OCI-LY3 (cell line): ENCODE measurements at regions not wholly inside any gene's neighbourhood (a gene's known extent, or its start where the extent isn't known, plus 50 kb on each side); places are given as distances from the start of the nearest gene placed in this dataset.

Experiments used
- H2AFZ ChIP-seq: fragments of 200-600, 300-600 bp; shearing (Covaris generic); 2 replicates; pipeline ENCODE4 v1.6.0; 2014; ENCODE audit warnings: antibody characterized with exemption, low read depth, low read length
- H3K27ac ChIP-seq: fragments of 200-600, 300-600 bp; sonication (generic); 2 replicates; pipeline ENCODE4 v1.5.1; 2014; ENCODE audit warnings: mild to moderate bottlenecking, low read length, moderate library complexity, mixed read lengths
- H3K27me3 ChIP-seq: fragments of 200-600, 300-600 bp; sonication (generic); 2 replicates; pipeline ENCODE4 v1.6.1; 2014; ENCODE audit warnings: low read depth, low read length, mixed read lengths
- H3K36me3 ChIP-seq: fragments of 200-600, 300-600 bp; sonication (generic); replicated peaks from 2 replicates; pipeline ENCODE3; 2014; ENCODE audit warnings: low read depth, low read length, mixed read lengths
- H3K4me1 ChIP-seq: fragments of 300-600, 200-600 bp; sonication (generic); 2 replicates; pipeline ENCODE4 v1.6.1; 2014; ENCODE audit warnings: low read length, mixed read lengths
- H3K4me2 ChIP-seq: fragments of 200-600, 300-600 bp; sonication (generic); 2 replicates; pipeline ENCODE4 v1.6.1; 2014; ENCODE audit warnings: low read length, mixed read lengths
- H3K4me3 ChIP-seq: fragments of 300-600, 200-600 bp; sonication (generic); 2 replicates; pipeline ENCODE4 v1.5.1; 2014; ENCODE audit warnings: antibody characterized with exemption, mild to moderate bottlenecking, low read length, moderate library complexity
- H3K79me2 ChIP-seq: fragments of 300-600, 200-600 bp; shearing (Covaris generic); 2 replicates; pipeline ENCODE4 v1.6.1; 2014; ENCODE audit warnings: mild to moderate bottlenecking, low read length, mixed read lengths
- H3K9ac ChIP-seq: fragments of 300-600, 200-600 bp; shearing (Covaris generic); 2 replicates; pipeline ENCODE4 v1.6.0; 2014; ENCODE audit warnings: mild to moderate bottlenecking, low read length, moderate library complexity
- H3K9me3 ChIP-seq: fragments of 200-600, 300-600 bp; shearing (Covaris generic); 2 replicates; pipeline ENCODE4 v1.6.1; 2014; ENCODE audit warnings: low read length, mixed read lengths; ENCODE audit not compliant: insufficient read depth
- H4K20me1 ChIP-seq: fragments of 200-600, 300-600 bp; sonication (generic); 2 replicates; pipeline ENCODE4 v1.6.1; 2016; ENCODE audit warnings: low read length, mixed read lengths; ENCODE audit not compliant: insufficient read depth
- CTCF ChIP-seq: fragments of 200-600, 300-600 bp; sonication (generic); IDR thresholded peaks from 2 replicates; pipeline ENCODE4 v1.5.1; 2014; ENCODE audit warnings: antibody characterized with exemption, low read length, low read depth
- EZH2phosphoT487 ChIP-seq: fragments of 200-600 bp; shearing (Covaris generic); IDR thresholded peaks from 2 replicates; pipeline ENCODE4 v1.6.1; 2018; ENCODE audit warnings: antibody characterized with exemption, mixed run types, low read depth

- Histone ChIP-seq H3K79me2 (no peaks in the 10 kb centered on the region), H3K9ac (no peak overlapping the region), H3K9me3 (no peaks in the 10 kb centered on the region), H3K4me1 (no peaks in the 10 kb centered on the region), H2AFZ (no peak overlapping the region), H3K27ac (no peak overlapping the region), H3K27me3 (no peaks in the 10 kb centered on the region), H4K20me1 (no peaks in the 10 kb centered on the region), H3K4me2 (no peak overlapping the region), H3K36me3 (no peaks in the 10 kb centered on the region), H3K4me3 (no peak overlapping the region)
- TF ChIP-seq CTCF (no peak), EZH2phosphoT487 (no peak)
These were observed 329.6 kb upstream of the ID2 start for GRCh38 chr2:8352296-8352695.

GRCh38 chr2:8352989-8353388 lies 328.9 kb upstream of the ID2 start:
- TF ChIP-seq CTCF (no peak), EZH2phosphoT487 (no peak)
- Histone ChIP-seq H3K27ac (no peak overlapping the region), H3K4me3 (no peak overlapping the region), H2AFZ (no peak overlapping the region), H3K79me2 (no peaks in the 10 kb centered on the region), H3K36me3 (no peaks in the 10 kb centered on the region), H3K27me3 (no peaks in the 10 kb centered on the region), H3K9ac (no peak overlapping the region), H3K9me3 (no peaks in the 10 kb centered on the region), H3K4me1 (peaks cover 4% of the 10 kb centered on the region), H3K4me2 (no peak overlapping the region), H4K20me1 (no peaks in the 10 kb centered on the region)

GRCh38 chr2:8355102-8355859 lies 326.6 kb upstream of the ID2 start:
- H3K27ac ChIP-seq = no peak overlapping the region
- H3K27me3 ChIP-seq = no peaks in the 10 kb centered on the region
- no peak overlapping the region for H2AFZ ChIP-seq
- no peaks in the 10 kb centered on the region for H4K20me1 ChIP-seq
- no peaks in the 10 kb centered on the region for H3K36me3 ChIP-seq
- H3K79me2 ChIP-seq = no peaks in the 10 kb centered on the region
- no peak overlapping the region for H3K4me3 ChIP-seq
- H3K9me3 ChIP-seq = no peaks in the 10 kb centered on the region
- H3K4me2 ChIP-seq = no peak overlapping the region
- no peak overlapping the region for H3K9ac ChIP-seq
- peaks cover 26% of the 10 kb centered on the region for H3K4me1 ChIP-seq
- no peak for TF ChIP-seq CTCF
- TF ChIP-seq EZH2phosphoT487 = no peak

- no peak overlapping the region for H3K27ac ChIP-seq
- no peaks in the 10 kb centered on the region for H3K27me3 ChIP-seq
- H3K4me3 ChIP-seq = no peak overlapping the region
- peak overlapping the region; percentile 32 for H3K4me2 ChIP-seq
- H4K20me1 ChIP-seq = no peaks in the 10 kb centered on the region
- H3K79me2 ChIP-seq = no peaks in the 10 kb centered on the region
- H3K36me3 ChIP-seq = no peaks in the 10 kb centered on the region
- H3K9me3 ChIP-seq = no peaks in the 10 kb centered on the region
- peaks cover 34% of the 10 kb centered on the region for H3K4me1 ChIP-seq
- no peak overlapping the region for H2AFZ ChIP-seq
- TF ChIP-seq CTCF (no peak), EZH2phosphoT487 (no peak)
- no peak overlapping the region for H3K9ac ChIP-seq
These were observed 323.9 kb upstream of the ID2 start for GRCh38 chr2:8357738-8358518.
